Esophagus muscularis mucosa (tissue), 4 donors: ENCODE measurements at regions not wholly inside any gene's neighbourhood (a gene's known extent, or its start where the extent isn't known, plus 50 kb on each side); places are given as distances from the start of the nearest gene placed in this dataset.
"Not testable (repeated sequence)": the region's sequence is repeated elsewhere in the genome, so short reads cannot be mapped to it uniquely, and the experiment has no call there.

Experiments
- DNase-seq: peaks from one replicate; pipeline ENCODE4 v3.0.0-alpha.2; 2017; ENCODE audit errors: extremely low spot score
- H3K27ac ChIP-seq, 4 donors: fragments of 200-600 bp; sonication (generic); replicated peaks in 1 of 4; 1 replicate in 3 of 4; 2 replicates in 1 of 4; pipeline ENCODE4 v1.5.1; 2016 to 2019; ENCODE audit warnings: mild to moderate bottlenecking in 1 of 4
- H3K27me3 ChIP-seq, 4 donors: fragments of 200-600 bp; sonication (generic); one replicate each; pipeline versions ENCODE4 v1.5.1 to v1.6.0; 2016 to 2019
- H3K36me3 ChIP-seq, 4 donors: fragments of 200-600 bp; sonication (generic); one replicate each; pipeline ENCODE4 v1.5.1; 2016 to 2019
- H3K4me1 ChIP-seq, 4 donors: fragments of 200-600 bp; sonication (generic); one replicate each; pipeline ENCODE4 v1.5.1; 2016 to 2019
- H3K4me3 ChIP-seq, 4 donors: fragments of 200-600 bp; sonication (generic); 1 replicate in 2 of 4; 2 replicates in 2 of 4; pipeline ENCODE4 v1.5.1; 2016 to 2019; ENCODE audit warnings: mild to moderate bottlenecking in 4 of 4, moderate library complexity in 1 of 4
- H3K9me3 ChIP-seq, 4 donors: fragments of 200-600 bp; sonication (generic); 1 replicate in 3 of 4; 2 replicates in 1 of 4; pipeline ENCODE4 v1.5.1; 2016 to 2019
- CTCF ChIP-seq, 3 experiments: fragments of 200-600 bp in 2 of 3; fragments of 450-650 bp in 1 of 3; sonication (generic) in 2 of 3; IDR thresholded peaks; one replicate each; pipeline ENCODE4 v1.5.1; 2017 to 2019; ENCODE audit warnings: antibody characterized with exemption in 3 of 3, mild to moderate bottlenecking in 2 of 3, moderate library complexity in 1 of 3
- EP300 ChIP-seq: sonication (generic); formaldehyde crosslinking; IDR thresholded peaks from one replicate; pipeline ENCODE4 v1.6.1; 2017; ENCODE audit warnings: antibody characterized with exemption
- POLR2A ChIP-seq: fragments of 450-650 bp; IDR thresholded peaks from one replicate; pipeline ENCODE4 v1.6.1; 2017; ENCODE audit warnings: antibody characterized with exemption, moderate library complexity, mild to moderate bottlenecking, low read depth
- POLR2AphosphoS5 ChIP-seq, 2 donors: sonication (generic); formaldehyde crosslinking; IDR thresholded peaks; one replicate each; pipeline ENCODE4 v1.6.1; 2017; ENCODE audit warnings: antibody characterized with exemption in 2 of 2
- WGBS: methylation state at CpG from one replicate; pipeline ENCODE4 v1.1.5; 2018; 5-methylcytosine and 5-hydroxymethylcytosine counted together
- intact Hi-C: fragments of 100-400 bp; cut with DNase I; formaldehyde crosslinking; loops from one replicate; pipeline ENCODE4 v1.15.1; 2023

- TF ChIP-seq POLR2A, result no peak
- no peak for TF ChIP-seq EP300
- no peak for TF ChIP-seq CTCF (IDR thresholded peaks at IDR 0.05)
- TF ChIP-seq POLR2AphosphoS5 (IDR thresholded peaks at IDR 0.05), result no peak
- H3K4me3 ChIP-seq, result no peak overlapping the region
- intact Hi-C loops, result no loop called here
- H3K27ac ChIP-seq, result no peak overlapping the region
- no peaks in the 10 kb centered on the region for H3K36me3 ChIP-seq
- no peak for DNase-seq
- H3K27me3 ChIP-seq, result no peaks in the 10 kb centered on the region
- H3K4me1 ChIP-seq, result no peaks in the 10 kb centered on the region
- 88% methylated on average over 1 of the region's 1 CpG for WGBS
- H3K9me3 ChIP-seq, result no peaks in the 10 kb centered on the region
Observed at GRCh38 chr1:98515744-98516143, 145.8 kb upstream of the SNX7 start.

- H3K4me1 ChIP-seq, H3K4me3 ChIP-seq, H3K27ac ChIP-seq, H3K36me3 ChIP-seq, intact Hi-C loops, DNase-seq, H3K27me3 ChIP-seq: not testable (repeated sequence)
- 67% methylated on average over 3 of the region's 27 CpGs for WGBS
- H3K9me3 ChIP-seq, result peaks cover 0 to 16% (median 3%) of the 10 kb centered on the region in 4 donors
Observed at GRCh38 chr1:98512216-98512615, 149.3 kb upstream of the SNX7 start.

- Histone ChIP-seq H3K27ac (no peak overlapping the region), H3K4me1 (no peaks in the 10 kb centered on the region), H3K27me3 (no peaks in the 10 kb centered on the region), H3K36me3 (no peaks in the 10 kb centered on the region), H3K4me3 (no peak overlapping the region), H3K9me3 (peaks cover 0 to 14% (median 13%) of the 10 kb centered on the region in 4 donors)
- intact Hi-C loops, result no loop called here
- TF ChIP-seq CTCF (IDR thresholded peaks at IDR 0.05) (no peak), EP300 (no peak), POLR2A (no peak), POLR2AphosphoS5 (IDR thresholded peaks at IDR 0.05) (no peak)
- DNase-seq, result no peak
- WGBS, result 78% methylated on average over 1 of the region's 1 CpG
Observed at GRCh38 chr1:98503771-98504170, 157.8 kb upstream of the SNX7 start.

- Histone ChIP-seq H3K4me3 (no peak overlapping the region), H3K27ac (no peak overlapping the region), H3K27me3 (no peaks in the 10 kb centered on the region), H3K9me3 (peaks cover 0 to 14% (median 12%) of the 10 kb centered on the region in 4 donors), H3K4me1 (no peaks in the 10 kb centered on the region), H3K36me3 (no peaks in the 10 kb centered on the region)
- no peak for TF ChIP-seq POLR2A
- no peak for TF ChIP-seq CTCF (IDR thresholded peaks at IDR 0.05)
- TF ChIP-seq POLR2AphosphoS5 (IDR thresholded peaks at IDR 0.05), result no peak
- TF ChIP-seq EP300, result no peak
- intact Hi-C loops, result no loop called here
- DNase-seq, result no peak
Observed at GRCh38 chr1:98502937-98503336, 158.6 kb upstream of the SNX7 start.

- Histone ChIP-seq H3K27ac (no peak overlapping the region), H3K36me3 (no peaks in the 10 kb centered on the region), H3K27me3 (no peaks in the 10 kb centered on the region), H3K4me1 (no peaks in the 10 kb centered on the region), H3K9me3 (peaks cover 0 to 2% (median 0%) of the 10 kb centered on the region in 4 donors), H3K4me3 (no peak overlapping the region)
- 94% methylated on average over 2 of the region's 2 CpGs for WGBS
- intact Hi-C loops, result no loop called here
- TF ChIP-seq POLR2AphosphoS5 (IDR thresholded peaks at IDR 0.05) (no peak), POLR2A (no peak), EP300 (no peak), CTCF (IDR thresholded peaks at IDR 0.05) (no peak)
- no peak for DNase-seq
Observed at GRCh38 chr1:98500324-98500723, 161.2 kb upstream of the SNX7 start.
